AG20443 (cell line): ENCODE measurements at regions not wholly inside any gene's neighbourhood (a gene's known extent, or its start where the extent isn't known, plus 50 kb on each side); places are given as distances from the start of the nearest gene placed in this dataset.

ENCODE experiments used
- DNase-seq: peaks from one replicate; pipeline ENCODE4 v3.0.0; 2012; ENCODE audit warnings: low spot score, mixed read lengths

DNA sequence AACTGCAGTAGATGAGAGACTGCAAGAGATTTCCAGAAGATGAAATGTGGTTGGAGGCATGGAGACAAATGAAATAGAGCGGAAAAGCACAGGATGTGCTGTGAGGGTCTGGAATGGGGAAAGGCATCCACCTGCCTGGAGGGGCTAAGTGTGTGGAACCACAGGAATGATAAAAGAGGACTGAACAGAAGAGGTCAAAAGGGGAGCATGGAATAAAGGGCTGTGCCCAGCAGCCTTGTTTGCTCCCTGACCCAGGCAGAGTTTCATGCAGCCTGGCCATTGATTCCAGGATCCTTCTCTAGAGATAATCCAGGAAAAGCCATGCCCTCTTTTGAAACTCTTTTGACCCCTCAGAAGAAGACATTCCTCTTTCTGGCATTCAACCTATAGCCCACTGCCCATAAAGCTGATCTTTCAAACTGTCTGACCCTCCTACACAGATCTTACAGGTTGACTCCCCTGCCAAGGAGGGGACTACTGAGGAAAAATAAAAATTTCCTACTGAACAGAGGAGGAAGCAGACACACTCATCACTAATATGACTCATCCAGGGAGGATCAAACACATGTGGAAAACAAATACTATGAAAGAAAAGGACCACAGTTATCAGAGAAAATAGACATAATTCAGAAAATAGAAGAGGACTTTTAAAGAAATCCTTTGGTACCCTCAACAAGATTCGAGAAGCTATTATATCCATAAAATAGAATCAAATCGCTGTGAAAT is 273.5 kb upstream of the PCSK5 start:
- no peak for DNase-seq

DNA sequence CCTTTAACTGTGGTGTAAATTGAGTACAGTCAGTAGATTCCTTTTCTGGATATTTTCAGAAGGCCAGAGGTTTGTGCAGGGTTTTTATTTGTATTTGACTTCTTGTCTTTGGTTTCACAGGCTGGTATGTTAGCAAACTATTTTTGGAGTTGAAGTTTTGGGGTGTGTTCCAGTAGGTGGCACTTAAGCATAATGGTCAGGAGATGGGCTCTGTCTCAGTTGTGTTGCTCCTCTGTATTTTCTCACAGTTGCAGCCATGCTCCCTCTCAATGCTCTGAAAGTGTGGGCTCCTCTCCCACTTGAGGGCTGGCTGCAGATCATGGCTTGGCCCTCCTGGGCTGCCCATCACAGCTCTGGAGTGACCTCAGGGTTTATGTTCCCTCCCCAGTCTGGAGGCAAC is 267.0 kb upstream of the PCSK5 start:
- no peak for DNase-seq

DNA sequence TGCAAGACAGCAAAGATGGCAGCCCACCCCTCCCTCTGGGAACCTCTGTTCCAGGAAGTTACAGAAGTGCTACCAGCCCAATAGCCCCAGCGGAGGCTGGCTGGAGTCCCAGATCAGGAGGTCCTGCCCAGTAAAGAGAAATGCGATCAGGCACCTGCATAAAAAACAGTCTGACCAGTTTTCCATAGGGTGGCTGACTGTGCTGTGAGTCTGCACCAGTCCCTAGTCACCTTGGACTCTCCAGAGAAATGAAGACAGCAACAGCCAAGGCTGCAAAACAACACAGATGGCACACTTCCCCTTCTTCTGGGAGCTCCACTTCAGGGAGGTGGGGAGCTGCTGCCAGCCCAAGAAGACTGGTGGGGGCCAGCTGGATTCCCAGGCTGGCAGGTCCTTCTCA is 265.5 kb upstream of the PCSK5 start:
- DNase-seq = no peak

DNA sequence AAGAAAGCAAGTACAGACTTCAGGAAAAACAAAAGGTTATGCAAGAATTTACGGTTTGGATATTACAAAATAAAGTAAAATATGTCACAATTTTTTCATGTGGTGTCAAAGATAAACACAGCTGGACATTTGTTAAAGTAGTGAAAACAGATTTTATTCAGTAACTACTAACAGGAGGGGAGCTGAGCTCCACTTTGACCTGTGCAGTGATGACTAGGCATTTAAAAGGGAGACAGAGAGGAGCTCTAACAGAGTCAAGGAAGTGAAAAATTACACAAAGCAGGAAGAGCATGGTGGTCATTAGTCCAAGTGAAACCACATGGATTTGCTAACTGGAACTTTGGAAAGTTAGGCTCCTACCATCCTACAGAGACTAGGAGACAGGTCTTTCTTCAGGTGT is 263.6 kb upstream of the PCSK5 start:
- no peak for DNase-seq

DNA sequence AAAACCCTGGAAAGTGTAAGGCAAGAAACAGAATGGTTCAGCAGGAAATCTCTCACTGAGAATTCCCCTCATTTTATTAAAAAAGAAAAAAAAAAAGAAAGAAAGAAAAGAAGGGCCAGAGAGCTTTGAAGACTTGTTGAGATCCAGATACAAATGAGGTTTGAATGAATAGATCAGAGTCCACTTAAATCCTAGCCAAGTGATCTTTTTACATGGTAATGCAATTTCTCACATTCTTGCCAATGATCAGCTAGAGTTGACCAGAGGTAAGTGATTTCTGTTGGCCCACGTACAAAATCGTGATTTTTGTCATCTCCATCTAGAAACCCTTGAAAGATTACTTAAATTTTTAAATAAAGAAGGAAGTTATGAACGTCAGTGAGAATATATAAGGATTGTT is 261.5 kb upstream of the PCSK5 start:
- DNase-seq = no peak

DNA sequence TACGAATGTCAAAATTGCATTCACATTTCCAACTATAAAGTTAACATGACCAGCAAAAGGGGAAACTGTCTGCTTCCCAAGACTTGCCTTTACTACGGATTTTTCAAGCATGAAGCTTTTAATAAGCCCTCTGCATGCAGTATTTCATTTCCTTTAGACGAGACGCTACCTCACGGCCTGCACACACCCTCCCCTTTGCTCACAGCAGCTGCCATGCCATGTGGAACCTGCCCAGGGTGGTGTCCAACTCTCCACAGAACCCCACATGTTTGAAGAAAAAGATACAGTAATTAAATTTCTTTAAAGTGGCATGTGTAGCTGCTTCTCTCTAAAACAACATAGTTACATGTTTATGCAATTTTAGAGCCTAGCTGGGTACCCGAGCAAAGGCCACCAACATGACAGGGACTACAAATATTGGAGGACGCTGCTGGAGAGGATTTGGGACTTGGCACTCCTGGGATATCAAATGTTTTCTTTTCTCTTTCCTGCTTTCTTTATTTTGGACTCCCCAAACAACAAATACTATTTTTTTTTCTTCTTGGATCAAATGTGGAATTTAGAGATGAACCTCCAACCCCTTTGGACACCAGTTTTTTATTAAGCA is 256.9 kb upstream of the PCSK5 start:
- no peak for DNase-seq

DNA sequence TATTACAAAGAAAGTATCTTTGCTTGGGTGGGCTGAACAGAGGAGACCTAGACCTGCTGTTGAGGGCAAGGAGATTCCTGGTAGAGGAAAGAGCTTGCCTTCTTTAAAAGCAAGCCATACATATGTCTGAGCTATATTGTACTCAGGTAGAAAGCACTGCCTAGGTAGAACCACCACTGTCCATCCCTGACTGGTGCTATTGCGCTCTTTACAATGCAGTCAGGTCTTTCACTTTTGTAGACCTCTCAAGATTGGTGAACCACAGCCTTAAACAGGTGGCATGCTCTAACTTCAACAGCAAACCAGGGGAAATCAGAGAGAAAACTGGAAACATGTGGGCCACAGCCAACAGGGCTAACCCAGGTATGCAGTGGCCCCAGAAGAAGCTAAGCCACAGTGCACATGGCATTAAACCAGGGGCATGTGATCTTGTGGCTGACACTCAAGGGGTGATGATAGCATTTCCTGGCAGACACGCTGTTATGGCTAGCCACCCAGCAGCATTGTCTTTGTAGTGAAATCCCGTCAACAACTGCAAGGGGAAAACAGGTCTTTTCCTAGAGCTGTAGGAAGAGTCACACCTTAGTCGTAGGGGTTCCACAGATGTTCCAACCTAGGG is 253.9 kb upstream of the PCSK5 start:
- no peak for DNase-seq

DNA sequence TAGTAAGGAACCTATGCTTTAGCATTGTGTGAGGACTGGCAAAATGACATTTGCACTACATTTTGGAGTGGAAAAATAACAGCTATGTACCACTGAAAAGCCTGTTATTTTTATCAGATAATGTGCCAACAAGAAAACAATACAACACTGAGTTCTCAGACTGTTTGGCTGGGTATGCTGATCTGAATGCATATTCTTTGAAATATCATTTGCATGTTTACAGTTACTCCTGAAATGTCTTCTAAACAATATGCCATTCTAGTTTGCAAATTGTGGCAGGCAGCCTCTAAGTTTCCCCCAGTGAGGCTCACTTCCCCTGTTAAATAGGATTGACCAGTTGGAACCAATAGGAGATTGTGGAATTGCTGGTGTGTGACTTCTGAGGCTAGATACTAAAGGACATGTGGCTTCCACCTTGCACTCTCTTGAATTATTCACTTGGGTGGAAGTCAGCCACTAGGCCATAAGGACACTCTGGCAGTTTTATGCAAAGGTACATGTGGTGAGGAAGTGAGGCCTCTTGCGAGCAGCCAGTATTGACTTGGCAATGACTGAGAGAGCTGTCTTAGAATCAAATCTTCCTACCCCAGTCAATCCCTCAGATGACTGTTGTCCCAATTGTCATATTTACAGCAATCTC is 250.4 kb upstream of the PCSK5 start:
- no peak for DNase-seq

DNA sequence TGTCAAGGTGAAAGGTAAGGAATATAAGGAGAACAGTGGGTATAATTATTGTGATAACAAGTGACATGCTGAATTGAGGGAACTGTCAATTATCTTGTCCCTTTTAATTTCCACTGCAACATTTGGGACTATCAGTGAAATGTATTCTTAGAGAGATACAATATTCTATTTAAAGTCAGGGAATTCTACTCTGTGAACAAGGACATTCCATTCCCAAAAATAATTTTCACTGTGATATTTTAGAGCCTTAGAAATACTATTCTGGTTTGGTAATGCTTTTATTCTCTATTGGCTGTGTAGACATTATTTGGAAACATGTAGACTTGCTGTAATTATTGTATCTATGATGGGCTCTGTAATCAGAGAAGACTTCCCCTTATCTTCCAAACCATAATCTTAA is 248.0 kb upstream of the PCSK5 start:
- no peak for DNase-seq

DNA sequence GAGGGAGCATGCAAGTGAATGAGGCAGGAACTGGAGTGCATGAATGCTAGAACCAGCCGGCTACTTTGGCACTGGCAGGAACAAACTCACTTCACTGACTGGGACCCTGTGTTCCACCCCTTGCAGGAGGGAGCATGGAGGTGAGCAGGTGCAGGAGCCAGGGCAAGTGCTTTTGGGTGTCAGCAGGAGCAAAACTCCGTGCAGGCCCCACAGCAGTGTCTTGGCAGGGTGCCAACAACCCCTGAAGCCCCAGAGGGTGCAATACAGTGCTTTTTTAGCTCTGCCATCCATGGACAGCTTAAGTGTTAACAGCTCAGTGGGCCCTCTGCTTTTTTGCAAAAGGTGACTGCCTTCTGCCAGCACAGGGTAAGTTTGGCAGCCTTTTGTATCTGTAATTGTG is 245.8 kb upstream of the PCSK5 start:
- no peak for DNase-seq

DNA sequence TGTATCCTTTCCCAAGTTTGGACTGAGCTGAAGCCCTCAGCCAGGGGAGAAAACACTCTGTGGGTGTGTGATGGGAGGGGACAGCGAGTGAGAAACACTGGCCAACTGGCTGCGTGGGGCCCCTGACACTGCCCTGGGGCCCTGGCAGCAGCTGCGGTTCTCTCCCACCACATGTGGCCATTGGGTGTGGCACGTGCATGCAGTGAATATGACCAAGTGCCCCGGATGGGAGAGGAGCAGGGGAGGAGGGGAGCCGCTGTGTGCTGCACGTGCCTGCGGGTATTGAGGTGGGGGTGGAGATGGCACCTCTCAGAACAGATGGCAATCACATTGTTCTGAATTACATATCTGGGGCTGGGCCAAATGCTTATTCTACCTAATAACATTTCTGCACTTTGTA is 242.4 kb upstream of the PCSK5 start:
- no peak for DNase-seq

DNA sequence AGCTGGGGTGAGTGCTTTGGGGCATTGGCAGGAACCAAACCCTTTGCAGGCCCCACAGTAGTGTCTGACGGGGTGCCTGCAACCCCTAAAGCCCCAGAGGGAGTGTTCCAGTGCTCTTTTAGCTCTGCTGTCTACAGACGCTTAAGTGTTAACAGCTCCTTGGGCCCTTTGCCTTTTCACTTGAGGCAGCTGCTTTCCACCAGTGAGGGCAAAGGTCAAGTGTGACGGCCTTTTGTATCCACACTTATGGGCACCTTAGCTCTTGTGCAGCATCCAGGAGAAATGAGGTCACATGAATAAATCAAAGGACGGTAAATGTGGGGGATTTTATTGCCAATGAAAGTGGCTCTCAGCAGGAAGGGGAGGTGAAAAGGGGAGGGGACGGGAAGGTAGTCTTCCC is 241.4 kb upstream of the PCSK5 start:
- DNase-seq = no peak

DNA sequence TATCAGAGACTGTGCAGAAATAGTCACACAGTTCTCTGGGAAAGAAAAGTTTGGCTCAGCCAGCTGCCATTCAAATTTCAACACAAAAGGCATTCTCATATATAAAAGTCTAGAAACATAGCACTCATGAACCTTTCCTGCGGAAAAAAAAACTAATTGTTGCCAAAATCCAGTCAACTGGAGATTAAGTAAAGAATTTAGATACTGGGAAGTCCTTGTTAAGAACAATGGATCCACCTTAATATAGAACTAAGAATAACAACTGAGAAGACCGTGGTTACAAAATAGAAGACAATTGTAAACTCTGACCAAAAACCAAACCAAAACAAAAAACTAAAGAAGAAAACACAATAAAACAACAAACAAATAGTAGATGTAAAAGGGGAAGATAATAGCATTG is 238.8 kb upstream of the PCSK5 start:
- DNase-seq = no peak

DNA sequence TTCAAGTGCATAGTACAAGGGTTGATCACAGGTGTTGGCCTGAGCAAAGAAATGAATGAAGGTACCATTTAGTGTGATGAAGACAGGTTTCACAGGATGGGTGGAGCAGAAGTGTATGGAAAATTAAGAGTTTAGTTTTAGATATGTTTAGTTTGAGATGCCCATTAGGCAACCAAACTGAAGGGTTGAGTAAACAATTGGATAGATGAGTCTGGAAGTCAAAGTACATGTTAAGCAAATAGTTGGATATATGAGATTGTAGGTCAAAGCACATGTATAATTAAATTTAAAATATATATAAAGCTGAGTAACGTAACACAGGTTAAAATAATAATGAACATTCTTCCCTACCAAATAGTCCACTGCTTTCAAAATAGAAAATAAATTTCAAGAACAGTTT is 237.1 kb upstream of the PCSK5 start:
- no peak for DNase-seq

DNA sequence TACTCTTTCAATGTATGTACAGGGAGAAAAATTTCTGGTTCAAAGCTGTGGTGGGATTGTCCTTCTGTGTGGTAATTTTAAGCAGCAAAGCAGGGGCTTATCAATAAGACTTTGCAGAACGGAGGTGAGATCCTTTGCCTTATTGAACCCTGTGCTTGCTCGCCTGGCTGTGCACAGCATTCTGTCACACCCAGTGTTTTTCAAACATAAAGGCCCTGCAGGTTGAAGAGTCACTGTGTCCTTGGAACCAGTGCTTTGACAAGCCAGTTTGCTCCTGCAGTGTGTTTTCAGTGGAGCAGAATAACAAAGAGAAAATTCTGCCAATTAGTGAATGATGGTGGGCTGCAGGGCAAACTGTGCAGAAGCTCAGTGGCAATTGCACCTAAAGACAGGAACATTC is 236.7 kb upstream of the PCSK5 start:
- no peak for DNase-seq

DNA sequence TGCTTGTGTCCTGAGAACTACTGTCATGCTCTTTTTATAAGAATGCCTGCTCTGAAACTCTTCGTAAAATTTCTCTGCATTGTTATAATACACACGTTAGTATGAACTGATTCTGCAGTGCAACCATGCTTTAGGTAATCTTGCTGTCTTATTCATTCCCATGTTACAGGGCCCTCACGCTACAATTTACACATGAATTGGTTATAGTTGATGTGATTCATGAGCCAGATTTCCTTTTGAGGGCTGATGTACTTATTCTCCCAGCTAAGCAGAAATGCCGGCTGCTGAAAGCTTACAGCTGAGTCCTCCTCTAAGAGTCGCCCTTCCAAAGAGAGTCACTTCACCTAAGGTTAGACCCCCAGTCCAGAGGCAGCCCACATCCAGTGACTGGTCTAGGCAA is 233.5 kb upstream of the PCSK5 start:
- DNase-seq = no peak

DNA sequence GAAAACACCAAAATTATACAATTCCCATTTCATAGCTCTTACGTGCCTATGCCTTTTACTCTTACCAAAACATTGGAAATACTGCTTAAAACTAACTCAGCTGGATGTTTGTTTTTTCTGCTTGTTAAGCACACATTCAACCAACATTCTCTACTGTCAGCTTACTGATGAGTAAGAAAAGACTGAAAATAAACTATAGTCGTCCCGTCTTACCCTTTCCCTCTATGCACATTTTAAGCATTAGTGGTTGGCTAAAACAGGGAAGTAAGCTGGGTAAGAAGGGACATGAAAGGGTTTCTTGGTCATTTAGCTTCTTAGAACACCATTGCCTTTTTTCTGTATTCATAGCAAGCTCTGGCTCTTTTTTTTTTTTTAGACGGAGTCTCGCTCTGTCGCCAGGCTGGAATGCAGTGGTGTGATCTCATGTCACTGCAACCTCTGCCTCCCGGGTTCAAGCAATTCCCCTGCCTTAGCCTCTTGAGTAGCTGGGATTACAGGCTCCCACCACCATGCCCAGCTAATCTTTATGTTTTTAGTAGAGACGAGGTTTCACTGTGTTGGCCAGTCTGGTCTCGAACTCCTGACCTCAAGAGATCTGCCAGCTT is 232.1 kb upstream of the PCSK5 start:
- DNase-seq = no peak

DNA sequence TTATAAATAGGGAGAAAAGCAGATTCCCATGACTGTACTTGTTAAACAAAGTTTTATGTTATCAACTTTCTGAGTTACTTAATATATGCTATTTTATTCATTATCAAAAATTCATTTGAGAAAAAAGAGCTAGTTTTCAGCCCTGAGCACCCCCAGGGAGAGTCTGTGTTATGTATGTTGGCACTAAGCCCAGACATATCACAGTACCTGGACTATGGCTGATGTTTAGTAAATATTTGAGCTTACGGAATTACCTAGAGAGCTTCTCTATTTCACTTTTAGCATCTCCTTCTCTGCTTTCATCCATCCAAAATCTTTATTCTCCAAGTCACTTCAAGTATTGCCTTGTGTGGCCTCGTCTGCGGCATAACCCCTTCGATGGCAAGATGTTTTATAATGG is 225.9 kb upstream of the PCSK5 start:
- DNase-seq = no peak

DNA sequence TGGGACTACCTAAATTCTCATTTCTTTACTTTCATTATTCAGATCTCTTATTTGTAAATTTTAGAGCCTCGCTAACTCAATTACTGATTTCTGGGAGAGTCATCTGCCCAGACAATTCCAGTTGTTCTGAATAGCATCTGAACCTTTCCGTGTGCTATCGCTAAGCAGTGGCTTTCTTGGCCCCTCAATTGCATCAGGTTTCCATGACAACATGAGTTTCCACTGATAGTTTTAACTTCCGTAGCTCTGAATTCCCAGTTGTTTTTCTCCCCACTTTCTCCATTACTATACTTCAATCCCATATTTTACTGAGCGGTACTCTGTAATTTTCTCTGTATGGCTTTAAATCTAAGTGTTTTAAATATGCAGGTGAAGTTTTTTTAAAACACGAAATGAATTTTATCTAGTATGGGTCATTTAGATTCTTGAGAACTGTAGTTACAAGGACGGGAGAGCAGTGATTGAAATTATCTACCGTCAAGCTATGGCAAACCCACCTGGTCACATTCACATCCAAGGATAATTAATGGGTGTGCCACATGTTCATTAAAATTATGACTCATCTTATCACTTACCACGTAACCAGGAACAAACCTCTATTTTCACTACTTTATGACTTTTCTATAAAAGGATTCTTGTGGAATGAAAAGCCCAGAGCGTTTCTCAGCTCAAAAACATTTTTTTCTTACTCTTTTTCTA is 223.5 kb upstream of the PCSK5 start:
- DNase-seq = no peak

DNA sequence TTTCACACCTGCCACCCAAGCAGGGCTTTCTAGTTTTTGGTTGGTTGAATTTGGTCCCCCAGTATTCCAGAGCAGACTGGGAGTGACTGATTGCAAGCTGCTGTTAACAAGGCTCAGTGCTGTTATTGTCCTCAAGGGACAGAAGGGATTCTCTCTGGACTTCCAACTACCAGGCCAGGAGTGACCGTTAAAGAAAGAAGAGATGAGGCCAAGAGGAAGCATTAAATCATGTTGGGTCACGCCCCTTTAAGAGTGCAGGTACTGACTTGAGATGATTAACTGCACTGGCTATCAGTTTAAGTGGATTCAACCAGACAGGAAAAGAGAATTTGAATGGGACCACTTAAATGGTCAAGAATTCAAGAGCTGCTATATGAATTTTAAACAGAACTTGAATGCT is 220.8 kb upstream of the PCSK5 start:
- no peak for DNase-seq

DNA sequence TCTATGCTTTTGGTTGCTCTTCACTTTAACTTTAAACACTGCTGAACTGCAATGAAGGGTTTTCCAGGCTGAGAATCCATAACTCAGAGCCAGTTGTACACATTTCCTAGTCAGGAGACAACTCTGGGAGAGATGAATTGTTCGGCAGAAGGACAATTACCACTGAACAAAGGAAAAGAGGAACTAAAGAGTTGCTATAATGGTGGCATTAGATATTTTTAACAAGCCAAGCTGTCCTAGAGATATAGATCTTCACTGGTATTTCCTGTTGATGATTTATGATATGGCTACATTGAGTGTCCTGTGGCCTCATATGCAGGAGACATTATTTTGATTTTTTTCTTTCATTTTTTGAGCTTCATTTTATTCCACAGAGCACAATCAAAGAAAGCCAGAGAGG is 219.1 kb upstream of the PCSK5 start:
- no peak for DNase-seq

DNA sequence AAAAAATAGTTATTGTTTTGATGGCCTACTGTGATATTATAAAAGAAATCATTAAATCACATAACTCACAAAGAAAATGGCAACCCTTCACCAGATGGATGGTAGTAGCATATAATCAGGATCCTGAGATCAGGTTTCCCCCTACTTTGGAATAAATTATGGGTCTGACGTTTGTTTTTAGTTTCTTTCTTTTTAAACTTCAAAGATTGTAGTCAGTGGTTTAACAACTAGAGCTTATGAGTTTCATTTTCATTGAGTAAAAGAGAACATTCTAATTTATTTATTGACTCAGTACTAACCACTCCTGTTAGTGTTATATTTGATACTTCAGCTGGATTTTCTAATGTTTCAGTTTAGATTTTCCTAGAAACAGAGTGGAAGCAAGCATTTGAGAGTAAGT is 218.0 kb upstream of the PCSK5 start:
- no peak for DNase-seq
